Omental fat pad (tissue), 3 donors: ENCODE measurements at regions not wholly inside any gene's neighbourhood (a gene's known extent, or its start where the extent isn't known, plus 50 kb on each side); places are given as distances from the start of the nearest gene placed in this dataset.
"Not testable (repeated sequence)": the region's sequence is repeated elsewhere in the genome, so short reads cannot be mapped to it uniquely, and the experiment has no call there.

Experiments
- ATAC-seq: fragments of 150-250 bp; one replicate; pipeline ENCODE4 v1.9.1; 2016; ENCODE audit warnings: mild to moderate bottlenecking, moderate library complexity; ENCODE audit not compliant: low FRiP score
- DNase-seq: peaks from one replicate; pipeline ENCODE4 v3.0.0-alpha.2; 2019; ENCODE audit warnings: low spot score
- CTCF ChIP-seq, 3 donors: fragments of 450-650 bp; IDR thresholded peaks; one replicate each; pipeline ENCODE4 v1.5.1; 2016 to 2017; ENCODE audit warnings: antibody characterized with exemption in 3 of 3, mild to moderate bottlenecking in 3 of 3, moderate library complexity in 2 of 3

GRCh38 chr7:55723621-55723941 is 139.0 kb downstream of the SEPTIN14 start:
- no peak for DNase-seq
- no peak for ATAC-seq
- no peak for TF ChIP-seq CTCF (IDR thresholded peaks at IDR 0.05)

- DNase-seq = not testable (repeated sequence)
- ATAC-seq = peak; percentile 93
Observed at GRCh38 chr7:55722874-55723620, 139.5 kb downstream of the SEPTIN14 start.

DNA sequence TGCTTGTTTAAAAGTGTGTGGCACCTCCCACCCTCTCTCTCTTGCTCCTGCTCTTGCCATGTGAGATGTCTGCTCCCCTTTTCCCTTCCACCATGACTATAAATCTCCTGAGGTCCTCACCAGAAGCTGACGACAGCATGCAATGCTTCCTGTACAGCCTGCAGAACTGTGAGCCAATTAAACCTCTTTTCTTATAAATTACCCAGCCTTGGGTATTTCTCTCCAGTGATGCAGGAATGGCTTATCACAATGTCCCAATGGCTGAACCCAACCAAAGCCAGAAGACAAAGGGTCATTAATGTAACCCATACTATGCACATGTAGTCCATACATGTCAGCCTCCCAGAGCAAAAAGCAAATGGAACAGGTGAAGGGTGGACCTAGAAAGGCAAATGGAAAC is 141.5 kb downstream of the SEPTIN14 start:
- DNase-seq, ATAC-seq: not testable (repeated sequence)

DNA sequence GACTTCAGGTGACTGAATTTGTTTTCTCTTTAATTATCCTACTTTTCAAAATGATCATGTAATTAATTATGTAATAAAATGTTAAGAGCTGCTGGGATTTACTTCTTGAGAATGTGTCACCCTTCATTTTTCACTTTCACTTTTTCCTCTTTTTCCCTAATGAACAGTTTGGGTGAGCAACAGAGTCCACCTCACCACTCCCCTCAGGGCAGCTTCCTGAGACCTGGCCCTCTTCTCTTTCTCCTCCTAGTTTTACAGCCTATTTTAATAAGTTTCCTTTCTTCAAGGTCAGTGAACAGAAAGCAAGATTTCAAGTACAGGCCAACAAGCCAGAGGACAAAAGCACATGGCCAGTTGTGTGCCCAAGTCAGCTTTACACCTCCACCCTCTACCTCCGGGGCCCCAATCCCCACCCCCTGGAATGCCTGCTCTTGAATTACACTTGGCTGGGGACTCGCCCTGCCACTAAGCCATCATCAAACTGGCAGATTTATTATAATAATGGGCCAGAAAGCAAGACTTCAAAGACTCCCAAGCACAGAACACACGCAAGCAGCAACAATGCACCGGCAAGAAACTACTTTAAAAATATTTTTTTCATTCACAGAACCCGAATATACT is 143.1 kb upstream of the VOPP1 start:
- not testable (repeated sequence) for ATAC-seq

DNA sequence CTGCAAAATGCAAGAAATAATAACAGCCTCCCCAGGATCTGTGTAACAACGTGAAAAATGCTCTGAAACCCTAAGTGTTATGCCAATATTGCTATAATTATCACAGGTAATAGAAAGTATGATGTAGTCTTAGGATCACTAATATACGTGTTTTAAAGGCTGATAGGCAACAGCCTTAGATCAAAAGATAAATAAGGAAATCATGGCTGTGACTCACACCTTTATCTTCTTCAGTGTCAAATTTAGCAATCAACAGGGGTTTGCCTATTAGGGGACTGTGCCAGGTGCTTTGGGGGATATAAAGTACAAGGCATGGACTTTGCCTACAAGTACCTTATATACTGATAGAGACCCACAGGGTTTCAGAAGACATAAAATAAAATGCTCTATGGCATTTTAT is 142.1 kb upstream of the VOPP1 start:
- not testable (repeated sequence) for DNase-seq, ATAC-seq

More for the DNA sequence above, 143.1 kb upstream of the VOPP1 start:
- not testable (repeated sequence) for DNase-seq

DNA sequence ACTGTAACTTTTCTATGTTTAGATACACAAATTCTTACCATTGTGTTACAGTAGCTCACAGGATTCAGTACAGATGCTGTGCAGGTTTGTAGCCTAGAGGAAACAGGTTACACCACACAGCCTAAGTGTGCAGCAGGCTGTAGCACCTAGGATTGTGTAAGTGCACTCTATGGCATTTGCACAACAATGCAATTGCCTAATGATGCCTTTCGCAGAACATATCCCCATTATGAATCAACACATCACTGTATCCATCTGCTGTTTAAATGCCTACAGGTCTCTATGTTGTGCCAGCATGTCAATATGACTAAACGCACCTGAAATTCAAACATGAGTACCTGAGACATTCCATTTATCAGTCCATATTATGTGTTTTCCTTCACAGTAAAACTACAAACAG is 138.0 kb upstream of the VOPP1 start:
- not testable (repeated sequence) for ATAC-seq, DNase-seq

DNA sequence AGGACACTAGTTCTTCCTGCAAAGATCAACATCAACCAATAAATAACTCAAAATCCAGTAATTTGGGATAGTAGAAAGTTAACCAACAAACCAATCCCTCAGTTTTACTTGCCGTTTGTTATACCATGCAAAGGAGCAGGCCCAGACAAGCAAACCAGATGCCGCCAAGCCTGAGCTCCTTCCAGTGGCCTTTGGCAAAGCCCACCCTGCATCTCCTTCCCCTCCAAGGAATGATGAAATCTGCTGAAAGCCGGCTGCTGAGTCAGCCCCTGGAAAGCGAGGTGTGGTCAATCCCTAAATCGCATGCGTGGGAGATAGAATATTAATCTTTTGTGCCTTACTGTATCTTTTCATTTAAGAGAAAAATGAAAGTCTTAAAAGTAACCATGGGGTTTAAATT is 135.7 kb upstream of the VOPP1 start:
- not testable (repeated sequence) for ATAC-seq, DNase-seq

DNA sequence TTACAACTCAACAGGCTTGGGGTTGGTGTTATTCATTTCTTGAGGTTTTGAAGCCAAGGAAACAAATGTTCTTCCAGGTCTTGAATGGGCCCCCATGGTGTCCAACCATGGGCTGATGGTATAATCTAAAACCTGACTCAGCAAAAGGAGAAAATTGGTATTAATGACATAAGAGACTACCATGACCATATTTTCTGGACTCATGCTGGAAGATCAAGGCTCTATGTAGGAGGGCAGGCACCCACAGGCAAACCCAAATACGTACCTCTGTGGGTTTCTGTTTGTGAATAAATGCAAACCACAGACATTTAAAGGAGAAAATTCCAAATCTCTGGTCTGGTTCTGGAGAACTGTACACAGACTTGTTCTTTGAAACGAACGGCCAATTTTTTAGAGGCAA is 135.1 kb upstream of the VOPP1 start:
- not testable (repeated sequence) for DNase-seq, ATAC-seq

DNA sequence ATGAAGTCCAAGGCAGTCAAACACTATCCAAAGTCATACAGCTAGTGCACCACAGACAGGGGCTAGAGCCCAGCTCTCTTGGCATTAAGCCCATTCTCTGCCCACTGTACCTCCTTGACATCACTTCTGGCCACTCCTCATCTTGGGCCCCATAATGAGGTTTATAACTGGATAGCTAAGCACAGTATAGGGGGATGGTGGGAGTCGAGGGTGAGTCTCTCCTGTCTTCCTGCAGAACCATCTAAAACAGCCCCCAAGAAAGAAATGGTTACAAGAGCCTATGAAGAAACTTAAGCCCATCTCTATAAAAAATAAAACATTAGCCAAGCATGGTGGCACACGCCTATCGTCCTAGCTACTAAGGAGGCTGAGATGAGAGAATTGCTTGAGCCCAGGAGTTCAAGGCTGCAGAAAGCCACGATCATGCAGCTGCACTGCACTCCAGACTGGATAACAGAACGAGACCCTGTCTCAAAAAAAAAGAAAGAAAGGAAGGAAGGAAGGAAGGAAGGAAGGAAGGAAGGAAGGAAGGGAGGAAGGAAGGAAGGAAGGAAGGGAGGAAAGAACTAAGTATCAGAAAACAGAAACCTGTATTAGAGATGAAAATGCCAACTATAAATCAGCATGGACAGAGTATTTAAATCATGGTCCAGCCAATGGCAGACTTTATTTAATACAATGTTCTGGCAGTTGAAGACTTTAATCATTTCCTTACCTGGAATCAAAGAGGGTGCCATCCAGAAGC is 134.3 kb upstream of the VOPP1 start:
- not testable (repeated sequence) for DNase-seq, ATAC-seq

- not testable (repeated sequence) for DNase-seq, ATAC-seq
Observed at GRCh38 chr7:55705728-55706450, 133.6 kb upstream of the VOPP1 start.

DNA sequence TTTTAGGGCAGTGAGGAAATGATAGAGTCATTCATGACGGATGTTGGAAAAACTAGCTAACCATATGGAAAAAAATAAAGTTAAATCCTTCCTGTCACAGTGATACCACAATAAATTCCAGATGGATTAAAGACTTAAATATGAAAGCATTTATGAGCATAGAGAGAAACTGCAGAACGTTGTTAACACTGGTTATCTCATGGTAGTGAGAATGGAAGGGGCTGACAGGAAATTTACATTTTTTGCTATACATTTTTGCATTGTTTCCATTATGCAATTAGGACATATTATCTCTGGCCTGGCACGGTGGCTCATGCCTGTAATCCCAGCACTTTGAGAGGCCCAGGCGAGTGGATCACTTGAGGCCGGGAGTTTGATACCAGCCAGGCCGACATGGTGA is 130.5 kb upstream of the VOPP1 start:
- not testable (repeated sequence) for DNase-seq, ATAC-seq

GRCh38 chr7:55699450-55699842 is 127.1 kb upstream of the VOPP1 start:
- DNase-seq = not testable (repeated sequence)

GRCh38 chr7:55698607-55699449 is 126.5 kb upstream of the VOPP1 start:
- not testable (repeated sequence) for ATAC-seq

More at GRCh38 chr7:55699450-55699842, 127.1 kb upstream of the VOPP1 start:
- not testable (repeated sequence) for ATAC-seq

GRCh38 chr7:55695893-55696701 is 123.8 kb upstream of the VOPP1 start:
- ATAC-seq = peak; percentile 54
- DNase-seq = not testable (repeated sequence)

More at GRCh38 chr7:55698607-55699449, 126.5 kb upstream of the VOPP1 start:
- DNase-seq = not testable (repeated sequence)

DNA sequence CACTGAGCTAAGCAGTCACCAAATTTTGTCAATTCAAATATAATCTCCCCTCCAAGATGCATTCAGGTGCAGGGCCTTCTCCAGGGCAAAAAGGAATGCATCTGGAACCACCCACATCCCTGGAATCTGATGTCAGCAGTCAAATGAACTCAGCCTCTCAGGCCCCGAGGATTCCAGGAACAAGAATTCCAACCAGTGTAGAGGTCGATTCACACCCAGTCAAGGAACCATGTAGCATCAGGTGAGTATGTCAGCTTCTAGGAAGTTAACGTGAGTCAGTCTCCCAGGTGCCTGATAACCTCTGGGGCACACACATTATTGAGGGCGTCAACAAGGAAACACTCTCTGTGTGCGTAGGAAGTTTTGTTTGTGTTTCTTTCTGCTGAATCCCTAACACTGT is 122.2 kb upstream of the VOPP1 start:
- DNase-seq = not testable (repeated sequence)
- peak; percentile 89 for ATAC-seq
